Trophoblast cell (in vitro differentiated cells and primary cell): ENCODE measurements at regions not wholly inside any gene's neighbourhood (a gene's known extent, or its start where the extent isn't known, plus 50 kb on each side); places are given as distances from the start of the nearest gene placed in this dataset.

Experiments
- DNase-seq, 2 donors: peaks; one replicate each; pipeline ENCODE4 v3.0.0-alpha.2; 2016
- H2AFZ ChIP-seq: 2 replicates; pipeline ENCODE4 v1.6.1; 2013; ENCODE audit warnings: low read length, moderate library complexity, mild to moderate bottlenecking; ENCODE audit not compliant: insufficient read depth, poor library complexity
- H2AK5ac ChIP-seq: 2 replicates; pipeline ENCODE4 v1.6.1; 2013; ENCODE audit warnings: mild to moderate bottlenecking, low read length
- H2BK120ac ChIP-seq: 2 replicates; pipeline ENCODE4 v1.6.1; 2013; ENCODE audit warnings: low read length, mild to moderate bottlenecking, moderate library complexity; ENCODE audit not compliant: insufficient read depth, poor library complexity
- H2BK12ac ChIP-seq: 2 replicates; pipeline ENCODE4 v1.6.1; 2013; ENCODE audit warnings: mild to moderate bottlenecking, low read length, moderate library complexity
- H2BK5ac ChIP-seq: 2 replicates; pipeline ENCODE4 v1.6.1; 2013; ENCODE audit warnings: low read length, low read depth, moderate library complexity, mild to moderate bottlenecking; ENCODE audit not compliant: poor library complexity
- H3K14ac ChIP-seq: 2 replicates; pipeline ENCODE4 v1.6.1; 2013; ENCODE audit warnings: mild to moderate bottlenecking, low read length
- H3K18ac ChIP-seq: 2 replicates; pipeline ENCODE4 v1.6.1; 2013; ENCODE audit warnings: mild to moderate bottlenecking, low read length
- H3K23ac ChIP-seq: 2 replicates; pipeline ENCODE4 v1.6.1; 2013; ENCODE audit warnings: low read length
- H3K27ac ChIP-seq: 2 replicates; pipeline ENCODE4 v1.5.1; 2013; ENCODE audit warnings: low read depth, mild to moderate bottlenecking, inconsistent platforms, low read length, moderate library complexity
- H3K27me3 ChIP-seq: 2 replicates; pipeline ENCODE4 v1.6.1; 2013; ENCODE audit warnings: inconsistent platforms, mild to moderate bottlenecking, low read length, moderate library complexity; ENCODE audit not compliant: insufficient read depth
- H3K36me3 ChIP-seq, 2 experiments: 1 replicate in 1 of 2; 2 replicates in 1 of 2; pipeline ENCODE4 v1.6.1; 2013; ENCODE audit warnings: low read length in 2 of 2, mild to moderate bottlenecking in 2 of 2, moderate library complexity in 1 of 2; ENCODE audit not compliant: insufficient read depth in 2 of 2, control insufficient read depth in 1 of 2
- H3K4ac ChIP-seq: 2 replicates; pipeline ENCODE4 v1.6.1; 2013; ENCODE audit warnings: low read depth, mild to moderate bottlenecking, low read length, moderate library complexity
- H3K4me1 ChIP-seq, 2 experiments: 1 replicate in 1 of 2; 2 replicates in 1 of 2; pipeline ENCODE4 v1.6.1; 2013; ENCODE audit warnings: low read length in 2 of 2, mild to moderate bottlenecking in 2 of 2, moderate library complexity in 1 of 2; ENCODE audit not compliant: insufficient read depth in 2 of 2, control insufficient read depth in 1 of 2
- H3K4me2 ChIP-seq: 2 replicates; pipeline ENCODE4 v1.6.1; 2013; ENCODE audit warnings: inconsistent platforms, mild to moderate bottlenecking, low read length, moderate library complexity
- H3K4me3 ChIP-seq: 2 replicates; pipeline ENCODE4 v1.5.1; 2013; ENCODE audit warnings: mild to moderate bottlenecking, low read depth, low read length, inconsistent platforms
- H3K79me1 ChIP-seq: one replicate; pipeline ENCODE4 v1.6.1; 2013; ENCODE audit warnings: low read length
- H3K79me2 ChIP-seq: 2 replicates; pipeline ENCODE4 v1.6.1; 2013; ENCODE audit warnings: low read length, mild to moderate bottlenecking; ENCODE audit not compliant: control insufficient read depth, insufficient read depth, poor library complexity
- H3K9ac ChIP-seq: 2 replicates; pipeline ENCODE4 v1.6.1; 2013; ENCODE audit warnings: mild to moderate bottlenecking, low read length
- H3K9me3 ChIP-seq: 2 replicates; pipeline ENCODE4 v1.6.1; 2013; ENCODE audit warnings: low read depth, mild to moderate bottlenecking, control low read depth, inconsistent platforms, low read length; ENCODE audit not compliant: insufficient read depth
- H4K12ac ChIP-seq: 2 replicates; pipeline ENCODE4 v1.6.1; 2013; ENCODE audit warnings: low read depth, mild to moderate bottlenecking, low read length, moderate library complexity
- H4K8ac ChIP-seq: 2 replicates; pipeline ENCODE4 v1.6.1; 2013; ENCODE audit warnings: low read depth, mild to moderate bottlenecking, low read length, moderate library complexity
- H4K91ac ChIP-seq: one replicate; pipeline ENCODE4 v1.6.1; 2013; ENCODE audit warnings: low read depth, mild to moderate bottlenecking, low read length, moderate library complexity
- WGBS: extraction: QIAGEN DNeasy Blood & Tissue Kit; methylation state at CpG from one replicate; pipeline ENCODE4 v1.1.7; 2013; ENCODE audit warnings: missing lambda C conversion rate; ENCODE audit not compliant: insufficient read length, insufficient coverage; ENCODE audit errors: extremely low coverage; 5-methylcytosine and 5-hydroxymethylcytosine counted together

DNA sequence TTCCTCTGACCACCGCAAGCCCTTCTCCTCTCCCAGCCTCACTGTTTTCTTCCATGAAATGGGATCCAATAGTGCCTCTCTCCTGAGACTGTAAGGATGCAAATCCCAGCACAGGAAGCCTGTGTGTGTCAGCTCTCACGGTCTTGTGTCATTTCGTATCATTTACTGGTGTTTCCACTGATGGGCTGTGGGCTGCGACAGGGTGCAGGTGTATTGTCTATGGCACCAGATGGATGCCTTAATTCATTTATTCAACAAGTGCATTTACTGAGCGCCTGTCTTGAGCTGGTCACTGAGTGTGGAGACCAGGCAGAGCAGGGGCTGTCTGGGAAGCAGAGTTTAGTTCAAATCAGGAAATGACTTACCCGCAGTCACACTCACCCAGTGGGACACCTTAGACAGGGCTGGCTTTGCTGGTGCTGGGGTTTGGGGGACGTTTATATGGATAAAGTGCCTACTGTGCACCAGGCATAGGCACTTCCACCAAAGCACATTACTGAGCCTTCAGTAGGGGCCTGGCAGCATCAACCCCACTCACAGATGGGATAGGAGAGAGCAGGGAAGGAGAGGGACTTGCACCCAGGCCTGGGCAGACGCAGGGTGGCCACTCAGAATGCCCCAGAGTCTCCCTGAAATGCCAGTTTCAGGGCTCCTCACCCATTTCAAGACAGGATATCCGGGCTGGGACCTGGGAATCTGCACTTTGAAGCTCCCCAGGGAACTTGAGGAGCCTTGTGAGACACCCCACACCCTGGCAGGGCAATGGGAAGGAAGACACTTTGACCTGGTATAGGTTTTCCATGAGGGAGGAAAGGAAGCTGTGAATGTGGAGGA lies 398.9 kb downstream of the MATN1 start:
- no peak overlapping the region for H3K27ac ChIP-seq
- H3K27me3 ChIP-seq = no peaks in the 10 kb centered on the region
- H2AFZ ChIP-seq = no peak overlapping the region
- H3K79me1 ChIP-seq = no peaks in the 10 kb centered on the region
- H3K79me2 ChIP-seq = no peaks in the 10 kb centered on the region
- H3K18ac ChIP-seq = no peak overlapping the region
- H2BK12ac ChIP-seq = no peak overlapping the region
- H2AK5ac ChIP-seq = no peak overlapping the region
- no peak overlapping the region for H3K4me2 ChIP-seq
- H3K14ac ChIP-seq = no peak overlapping the region
- H3K23ac ChIP-seq = no peak overlapping the region
- H4K12ac ChIP-seq = no peak overlapping the region
- no peak for DNase-seq
- no peak overlapping the region for H2BK5ac ChIP-seq
- no peak overlapping the region for H3K4ac ChIP-seq
- no peak overlapping the region for H3K9ac ChIP-seq
- H4K8ac ChIP-seq = no peak overlapping the region
- no peak overlapping the region for H2BK120ac ChIP-seq
- H3K4me1 ChIP-seq = no peaks in the 10 kb centered on the region
- no peaks in the 10 kb centered on the region for H3K36me3 ChIP-seq
- no peak overlapping the region for H3K4me3 ChIP-seq
- no CpG with 5 or more reads among the region's 9 CpGs for WGBS
- H4K91ac ChIP-seq = no peak overlapping the region
- no peaks in the 10 kb centered on the region for H3K9me3 ChIP-seq

DNA sequence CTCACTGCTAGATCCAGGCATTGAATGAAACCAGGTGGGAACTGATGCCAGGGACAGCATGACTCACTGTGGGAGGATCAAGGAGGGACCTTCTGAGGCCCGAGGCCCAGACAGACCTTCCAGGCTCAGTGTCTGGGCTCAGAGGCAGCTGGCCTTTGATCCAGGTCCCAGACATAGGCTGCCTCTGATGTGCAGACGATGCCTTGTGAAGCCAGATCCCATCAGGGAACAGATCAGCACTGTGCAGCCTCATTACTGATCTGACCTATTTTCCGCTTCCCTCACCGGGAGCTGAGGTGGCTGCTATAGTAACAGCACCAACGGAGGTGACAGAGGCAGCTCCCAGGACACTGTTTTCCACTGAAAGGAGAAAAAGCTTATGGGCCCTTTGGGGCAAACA lies 399.5 kb downstream of the MATN1 start:
- Histone ChIP-seq H3K79me2 (no peaks in the 10 kb centered on the region), H2BK5ac (no peak overlapping the region), H3K4ac (no peak overlapping the region), H4K91ac (no peak overlapping the region), H3K79me1 (no peaks in the 10 kb centered on the region), H3K9me3 (no peaks in the 10 kb centered on the region), H3K27ac (no peak overlapping the region), H3K27me3 (no peaks in the 10 kb centered on the region), H3K36me3 (no peaks in the 10 kb centered on the region), H2AK5ac (no peak overlapping the region), H3K4me2 (no peak overlapping the region), H2BK12ac (no peak overlapping the region), H3K4me3 (no peak overlapping the region), H4K12ac (no peak overlapping the region), H2BK120ac (no peak overlapping the region), H3K9ac (no peak overlapping the region), H4K8ac (no peak overlapping the region), H2AFZ (no peak overlapping the region), H3K23ac (no peak overlapping the region), H3K14ac (no peak overlapping the region), H3K18ac (no peak overlapping the region), H3K4me1 (no peaks in the 10 kb centered on the region)
- WGBS = no CpG with 5 or more reads among the region's 5 CpGs
- no peak for DNase-seq

DNA sequence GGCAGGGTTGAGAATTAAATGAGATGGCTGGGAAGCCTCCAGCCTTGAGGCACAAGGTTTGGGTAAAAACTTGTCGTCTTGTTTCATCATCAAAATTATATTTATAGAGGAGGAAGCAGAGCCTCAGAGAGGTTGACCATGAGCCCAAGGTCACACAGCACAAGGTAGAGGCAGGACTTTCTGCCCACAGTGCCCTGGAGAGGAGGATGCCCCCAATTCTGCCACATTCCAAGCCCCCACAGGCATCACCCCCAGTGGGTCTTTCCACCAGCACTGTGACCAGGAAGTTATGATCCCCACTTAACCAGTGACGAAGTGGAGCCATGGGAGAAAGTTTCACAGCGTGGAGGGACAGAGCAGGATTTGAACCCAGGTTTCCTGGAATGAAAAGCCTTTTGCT lies 400.0 kb downstream of the MATN1 start:
- no peaks in the 10 kb centered on the region for H3K4me1 ChIP-seq
- H3K9me3 ChIP-seq = no peaks in the 10 kb centered on the region
- H3K27me3 ChIP-seq = no peaks in the 10 kb centered on the region
- no CpG with 5 or more reads among the region's 3 CpGs for WGBS
- H3K14ac ChIP-seq = no peak overlapping the region
- H2BK12ac ChIP-seq = no peak overlapping the region
- H3K9ac ChIP-seq = no peak overlapping the region
- H2AK5ac ChIP-seq = no peak overlapping the region
- H3K36me3 ChIP-seq = no peaks in the 10 kb centered on the region
- H2AFZ ChIP-seq = no peak overlapping the region
- no peak overlapping the region for H3K4me2 ChIP-seq
- no peak overlapping the region for H3K27ac ChIP-seq
- no peak overlapping the region for H3K23ac ChIP-seq
- H3K18ac ChIP-seq = no peak overlapping the region
- H4K91ac ChIP-seq = no peak overlapping the region
- DNase-seq = no peak
- no peak overlapping the region for H2BK5ac ChIP-seq
- no peaks in the 10 kb centered on the region for H3K79me2 ChIP-seq
- H2BK120ac ChIP-seq = no peak overlapping the region
- H3K79me1 ChIP-seq = no peaks in the 10 kb centered on the region
- no peak overlapping the region for H3K4me3 ChIP-seq
- H4K12ac ChIP-seq = no peak overlapping the region
- no peak overlapping the region for H3K4ac ChIP-seq
- H4K8ac ChIP-seq = no peak overlapping the region

DNA sequence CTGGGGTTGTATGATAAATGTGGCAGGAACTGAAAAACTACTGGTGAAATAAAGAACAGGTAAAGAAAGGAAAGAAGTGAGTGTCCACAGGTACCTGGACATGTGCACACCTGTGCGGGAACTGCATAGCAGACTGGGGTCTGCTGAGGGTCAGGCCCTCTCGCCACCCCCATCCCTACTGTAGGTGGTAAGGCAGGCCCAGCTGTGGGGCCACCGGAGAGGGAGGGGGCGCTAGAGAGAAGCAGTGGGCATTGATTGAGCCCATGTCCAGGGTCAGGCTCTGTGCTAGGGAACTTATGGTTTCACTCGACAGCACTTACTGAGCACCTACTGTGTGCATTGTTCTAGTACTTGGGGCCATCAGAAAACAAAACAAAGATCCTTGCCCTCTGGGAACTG lies 400.5 kb downstream of the MATN1 start:
- Histone ChIP-seq H4K12ac (no peak overlapping the region), H3K14ac (no peak overlapping the region), H3K79me2 (no peaks in the 10 kb centered on the region), H2AK5ac (no peak overlapping the region), H3K18ac (no peak overlapping the region), H3K4me1 (no peaks in the 10 kb centered on the region), H3K27ac (no peak overlapping the region), H3K4me2 (no peak overlapping the region), H4K8ac (no peak overlapping the region), H2BK120ac (no peak overlapping the region), H3K23ac (no peak overlapping the region), H3K9ac (no peak overlapping the region), H3K9me3 (no peaks in the 10 kb centered on the region), H2BK12ac (no peak overlapping the region), H2BK5ac (no peak overlapping the region), H3K4me3 (no peak overlapping the region), H4K91ac (no peak overlapping the region), H2AFZ (no peak overlapping the region), H3K4ac (no peak overlapping the region), H3K79me1 (no peaks in the 10 kb centered on the region), H3K36me3 (no peaks in the 10 kb centered on the region), H3K27me3 (no peaks in the 10 kb centered on the region)
- DNase-seq = no peak
- no CpG with 5 or more reads among the region's 5 CpGs for WGBS
